ENCODE measurements at regions not wholly inside any gene's neighbourhood (a gene's known extent, or its start where the extent isn't known, plus 50 kb on each side); places are given as distances from the start of the nearest gene placed in this dataset.

GRCh38 chr2:129896226-129897100 lies 83.0 kb upstream of the RAB6C start:
- H3K27ac ChIP-seq, result no peak overlapping the region
- WGBS, 3 donors, result 79 to 82% (median 81%) methylated on average over 9 of the region's 9 CpGs
- TF ChIP-seq EP300 (IDR thresholded peaks at IDR 0.05) (no peak), POLR2A (IDR thresholded peaks at IDR 0.05) (no peak)
- TF ChIP-seq, protein P1, sequence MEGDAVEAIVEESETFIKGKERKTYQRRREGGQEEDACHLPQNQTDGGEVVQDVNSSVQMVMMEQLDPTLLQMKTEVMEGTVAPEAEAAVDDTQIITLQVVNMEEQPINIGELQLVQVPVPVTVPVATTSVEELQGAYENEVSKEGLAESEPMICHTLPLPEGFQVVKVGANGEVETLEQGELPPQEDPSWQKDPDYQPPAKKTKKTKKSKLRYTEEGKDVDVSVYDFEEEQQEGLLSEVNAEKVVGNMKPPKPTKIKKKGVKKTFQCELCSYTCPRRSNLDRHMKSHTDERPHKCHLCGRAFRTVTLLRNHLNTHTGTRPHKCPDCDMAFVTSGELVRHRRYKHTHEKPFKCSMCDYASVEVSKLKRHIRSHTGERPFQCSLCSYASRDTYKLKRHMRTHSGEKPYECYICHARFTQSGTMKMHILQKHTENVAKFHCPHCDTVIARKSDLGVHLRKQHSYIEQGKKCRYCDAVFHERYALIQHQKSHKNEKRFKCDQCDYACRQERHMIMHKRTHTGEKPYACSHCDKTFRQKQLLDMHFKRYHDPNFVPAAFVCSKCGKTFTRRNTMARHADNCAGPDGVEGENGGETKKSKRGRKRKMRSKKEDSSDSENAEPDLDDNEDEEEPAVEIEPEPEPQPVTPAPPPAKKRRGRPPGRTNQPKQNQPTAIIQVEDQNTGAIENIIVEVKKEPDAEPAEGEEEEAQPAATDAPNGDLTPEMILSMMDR (IDR thresholded peaks at IDR 0.05), result no peak
- no peaks in the 10 kb centered on the region for H3K27me3 ChIP-seq
- H3K9me3 ChIP-seq, result no peaks in the 10 kb centered on the region
- no peak for DNase-seq
- H3K36me3 ChIP-seq, result no peaks in the 10 kb centered on the region
- no peak overlapping the region for H3K4me3 ChIP-seq
- intact Hi-C loops (cut with DNase I), result no loop called here
- no peaks in the 10 kb centered on the region for H3K4me1 ChIP-seq (ENCODE audit: insufficient read depth)

GRCh38 chr2:129901754-129902415 lies 77.6 kb upstream of the RAB6C start:
- TF ChIP-seq, protein P1 (IDR thresholded peaks at IDR 0.05), result no peak
- TF ChIP-seq EP300 (IDR thresholded peaks at IDR 0.05), result no peak
- TF ChIP-seq POLR2A (IDR thresholded peaks at IDR 0.05), result no peak
- intact Hi-C loops (cut with DNase I), result no loop called here
- H3K27ac ChIP-seq, result no peak overlapping the region
- peak in 1 of 5 donors; percentile 2 for DNase-seq
- no peak overlapping the region for H3K4me3 ChIP-seq
- WGBS, 3 donors, result 65 to 80% (median 76%) methylated on average over 3 of the region's 3 CpGs
- H3K36me3 ChIP-seq, result no peaks in the 10 kb centered on the region
- H3K9me3 ChIP-seq, result no peaks in the 10 kb centered on the region
- H3K4me1 ChIP-seq (ENCODE audit: insufficient read depth), result no peaks in the 10 kb centered on the region
- no peaks in the 10 kb centered on the region for H3K27me3 ChIP-seq

DNA sequence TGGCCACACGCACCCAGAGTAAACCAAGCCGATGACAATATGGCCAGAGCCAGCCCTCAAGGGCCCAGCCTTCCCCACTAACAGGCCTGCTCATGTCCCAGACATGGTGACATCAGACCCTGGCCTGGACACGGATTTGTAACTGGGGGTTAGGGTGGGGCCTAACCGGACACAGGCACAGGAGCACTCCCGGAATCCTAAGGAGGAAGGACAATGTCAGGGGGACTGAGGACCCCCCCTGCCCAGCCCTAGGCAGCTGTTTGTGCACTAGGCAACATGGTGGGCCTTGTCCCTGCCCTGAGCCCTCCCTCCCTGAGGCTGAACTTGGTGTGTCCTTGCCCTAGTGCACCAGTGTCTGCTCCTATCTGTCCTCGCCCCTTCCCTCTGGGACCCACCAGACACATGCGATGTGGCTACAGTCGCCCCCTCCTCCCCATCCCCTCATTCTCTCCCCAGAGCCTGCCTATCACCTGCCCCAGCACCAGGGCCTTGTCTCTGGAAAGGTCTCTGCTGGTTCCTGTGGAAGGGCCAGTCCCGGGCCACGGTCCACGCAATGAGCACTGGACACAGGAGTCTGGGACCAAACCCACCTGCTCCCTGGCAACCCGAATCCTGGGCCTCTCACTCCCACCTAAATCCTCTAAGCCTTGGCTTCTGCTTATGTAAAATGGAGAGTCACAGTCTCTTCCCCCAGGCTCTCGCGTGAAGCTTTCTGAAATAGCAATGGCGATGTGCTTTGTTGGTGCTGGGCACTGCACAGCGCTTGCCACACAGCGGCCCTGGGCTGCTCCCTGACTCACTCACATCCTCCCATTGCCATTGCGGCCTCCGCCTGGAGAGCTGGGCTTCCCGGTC lies 76.5 kb upstream of the RAB6C start:
- Histone ChIP-seq H3K36me3 (no peaks in the 10 kb centered on the region), H3K27me3 (no peaks in the 10 kb centered on the region), H3K4me3 (no peak overlapping the region), H3K9me3 (no peaks in the 10 kb centered on the region), H3K4me1 (ENCODE audit: insufficient read depth) (no peaks in the 10 kb centered on the region), H3K27ac (no peak overlapping the region)
- WGBS, 3 donors, result 87 to 90% (median 90%) methylated on average over 20 of the region's 20 CpGs
- intact Hi-C loops (cut with DNase I), result no loop called here
- TF ChIP-seq, protein P1 (IDR thresholded peaks at IDR 0.05), result no peak
- TF ChIP-seq EP300 (IDR thresholded peaks at IDR 0.05), result no peak
- no peak for TF ChIP-seq POLR2A (IDR thresholded peaks at IDR 0.05)
- peak in 1 of 5 donors; percentile 2 for DNase-seq

Measured in ovary (tissue), 7 donors.